Stimulated activated CD8-positive, alpha-beta memory T cell treated with anti-CD3 and anti-CD28 coated beads, Interleukin-12 subunit alpha, Interleukin-12 subunit beta, amount 100 ng/mL, for 1 hour (primary cell): ENCODE measurements at regions not wholly inside any gene's neighbourhood (a gene's known extent, or its start where the extent isn't known, plus 50 kb on each side); places are given as distances from the start of the nearest gene placed in this dataset.
"Not testable (repeated sequence)": the region's sequence is repeated elsewhere in the genome, so short reads cannot be mapped to it uniquely, and the experiment has no call there.

Experiments used
- DNase-seq: peaks from one replicate; pipeline ENCODE4 v3.0.0-alpha.2; 2020; ENCODE audit warnings: low read depth

DNA sequence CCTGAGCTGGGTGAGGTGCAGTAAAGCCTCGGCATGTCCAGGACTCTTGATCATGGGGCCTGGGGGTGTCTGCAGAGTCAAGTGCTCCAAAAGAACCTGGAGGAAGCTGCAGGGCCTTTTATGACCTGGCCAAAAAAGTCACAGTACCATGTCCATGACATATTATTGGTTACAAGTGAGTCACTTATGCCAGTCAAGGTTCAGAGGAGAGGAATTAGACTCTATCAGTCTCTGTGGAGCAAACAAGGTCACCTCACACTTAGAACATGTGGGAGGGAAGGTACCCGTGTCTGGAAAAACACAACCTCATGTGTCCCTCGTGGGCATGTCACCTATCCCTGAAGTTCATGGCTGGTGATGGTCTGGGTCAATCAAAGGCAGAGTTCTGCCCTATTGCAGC, 465.7 kb downstream of the FBXO15 start:
- DNase-seq = no peak

DNA sequence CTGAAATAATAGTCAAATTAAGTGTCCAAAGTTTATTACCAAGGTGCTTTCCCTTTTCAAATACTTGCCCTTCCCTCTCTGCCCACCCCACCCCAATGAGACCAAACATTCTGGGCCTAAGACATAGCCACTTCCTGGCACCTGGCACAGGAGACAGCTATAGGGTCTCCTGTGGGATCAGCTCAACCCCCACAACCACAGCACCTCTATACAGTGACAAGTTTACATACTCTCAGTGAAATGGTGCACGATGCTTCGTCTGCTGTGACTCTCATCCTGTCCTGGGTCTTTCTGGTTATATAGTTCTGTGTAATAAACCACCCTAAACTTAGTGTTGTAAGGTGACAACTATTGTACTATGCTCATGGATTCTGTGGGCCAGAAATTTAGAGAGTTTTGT, 466.2 kb downstream of the FBXO15 start:
- DNase-seq = no peak

- DNase-seq = no peak
These were observed 467.5 kb downstream of the FBXO15 start for GRCh38 chr18:73679941-73680712.

DNA sequence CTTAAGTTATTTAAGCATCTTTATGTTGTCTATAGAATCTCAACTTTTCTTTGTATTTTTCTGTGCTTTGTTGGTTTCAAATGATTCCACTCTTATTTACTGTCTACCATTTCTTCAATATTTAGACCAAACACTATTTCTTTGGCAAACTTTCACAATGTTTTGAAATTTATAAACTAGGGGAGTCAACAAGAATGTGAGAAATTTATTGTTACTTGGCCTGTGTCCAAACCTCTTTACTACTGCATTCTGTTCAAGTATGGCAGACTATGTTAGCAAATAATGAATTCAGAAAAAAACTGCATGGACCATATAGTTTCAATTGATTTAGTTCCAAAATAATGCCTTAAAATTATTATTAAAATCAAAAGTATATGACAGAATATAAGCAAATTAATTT, 470.2 kb downstream of the FBXO15 start:
- DNase-seq = no peak

DNA sequence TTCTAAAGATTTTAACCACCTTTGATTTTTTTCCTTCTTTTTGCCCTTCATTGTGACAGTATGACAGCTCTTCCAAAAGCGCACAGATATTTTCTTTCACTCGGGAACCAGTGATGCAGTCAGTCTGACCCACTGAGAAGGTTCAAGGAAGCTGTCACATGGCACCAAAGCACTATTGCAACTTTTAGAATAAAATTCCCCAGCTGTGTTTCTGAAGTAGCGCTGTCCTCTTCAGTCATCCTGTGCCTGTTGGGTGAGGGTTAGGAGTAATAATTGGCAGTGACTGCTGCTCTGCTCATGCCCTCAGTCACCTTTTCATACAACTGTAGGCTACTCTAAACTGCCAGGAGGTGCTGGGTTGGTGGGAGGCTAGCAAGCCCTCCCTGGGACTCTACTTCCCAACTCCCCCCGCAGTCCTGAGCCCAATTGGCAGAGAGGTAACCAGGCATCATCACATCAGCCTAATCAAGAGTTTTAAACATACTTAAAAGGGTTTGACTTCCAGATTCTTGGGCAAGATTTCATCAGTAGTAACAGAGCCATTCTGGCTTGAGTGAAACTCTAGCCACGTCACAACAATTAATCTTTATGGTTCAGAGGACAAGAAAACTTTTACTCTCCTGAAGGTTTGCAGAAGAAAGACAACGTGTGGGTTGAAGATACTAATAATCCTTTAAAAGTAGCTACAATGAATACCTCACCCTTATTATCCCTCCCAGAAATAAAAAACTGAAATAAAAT, 473.3 kb downstream of the FBXO15 start:
- DNase-seq = no peak

DNA sequence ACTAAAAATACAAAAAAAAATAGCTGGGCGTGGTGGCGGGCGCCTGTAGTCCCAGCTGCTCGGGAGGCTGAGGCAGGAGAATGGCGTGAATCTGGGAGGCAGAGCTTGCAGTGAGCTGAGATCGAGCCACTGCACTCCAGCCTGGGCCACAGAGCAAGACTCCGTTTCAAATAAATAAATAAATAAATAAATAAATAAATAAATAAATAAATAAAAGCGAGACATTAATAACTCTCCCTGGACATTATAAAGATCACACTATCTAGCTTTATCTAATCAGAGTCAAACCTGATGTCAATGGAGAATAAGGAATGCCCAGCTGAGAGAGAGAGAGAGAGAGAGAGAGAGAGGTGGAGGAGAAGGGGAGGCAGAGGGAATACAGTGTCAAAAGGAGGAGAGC, 476.2 kb downstream of the FBXO15 start:
- DNase-seq = not testable (repeated sequence)

GRCh38 chr18:73670524-73670923, 477.1 kb downstream of the FBXO15 start:
- DNase-seq = no peak

DNA sequence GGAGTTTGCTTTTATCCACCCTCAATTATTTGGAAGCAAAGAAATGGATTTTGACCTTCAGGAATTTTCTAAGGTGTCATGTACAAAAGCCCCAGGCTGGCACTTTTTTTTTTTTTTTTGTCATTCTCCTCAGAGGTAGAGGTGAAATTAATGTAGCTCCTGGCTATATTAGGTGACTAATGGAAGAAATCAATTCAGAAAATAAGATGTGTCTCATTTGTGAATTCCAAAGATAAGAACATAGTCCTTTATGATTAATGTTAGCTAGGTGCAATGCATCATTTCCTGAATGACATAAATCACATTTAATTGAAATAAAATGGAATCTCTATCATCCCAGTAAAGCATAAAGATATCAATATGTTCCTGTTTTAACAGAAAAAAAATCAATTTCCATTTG, 477.6 kb downstream of the FBXO15 start:
- DNase-seq = no peak

DNA sequence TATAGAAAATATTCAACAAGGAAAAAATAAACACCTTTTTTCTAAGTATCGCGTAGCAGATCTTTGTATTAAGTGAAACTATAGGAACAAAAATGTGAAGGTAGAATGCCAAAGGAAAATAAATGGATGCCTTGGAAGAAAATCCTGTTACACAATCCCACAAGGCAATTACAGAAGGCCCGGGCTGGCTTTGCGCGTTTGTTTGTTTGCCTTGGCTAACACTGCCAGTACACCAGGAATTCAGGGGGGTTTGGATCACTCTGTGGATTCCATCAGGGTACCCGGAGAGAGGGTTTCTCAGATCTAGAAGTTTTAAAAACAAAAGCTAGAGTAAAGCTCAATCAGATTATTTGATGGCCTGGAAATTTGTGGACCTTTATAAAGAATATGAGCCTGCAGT, 478.3 kb downstream of the FBXO15 start:
- no peak for DNase-seq

GRCh38 chr18:73668051-73668450, 479.6 kb downstream of the FBXO15 start:
- DNase-seq = no peak

- no peak for DNase-seq
These were observed 480.9 kb downstream of the FBXO15 start for GRCh38 chr18:73666772-73667171.

DNA sequence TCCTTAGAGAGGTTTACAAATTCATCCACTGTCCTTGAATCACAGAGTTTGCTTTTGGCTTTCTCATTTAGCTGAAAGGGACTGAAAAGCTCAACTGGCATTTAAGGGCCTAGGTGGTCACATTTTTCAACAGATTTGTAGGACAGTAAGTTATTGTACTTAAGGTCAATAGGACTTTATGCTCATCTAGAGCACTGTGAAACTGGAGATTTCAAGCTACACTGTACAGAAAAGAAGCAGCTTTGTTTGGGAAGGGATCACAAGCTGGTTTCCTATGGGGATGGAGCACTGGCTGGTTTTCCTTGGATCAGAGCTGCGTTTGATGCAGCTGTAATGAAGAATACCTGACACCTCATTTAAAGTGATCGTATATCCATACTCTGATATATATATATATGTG, 482.7 kb downstream of the FBXO15 start:
- no peak for DNase-seq

- no peak for DNase-seq
These were observed 484.1 kb downstream of the FBXO15 start for GRCh38 chr18:73663581-73663980.

GRCh38 chr18:73662421-73662820, 485.2 kb downstream of the FBXO15 start:
- DNase-seq = no peak

- DNase-seq = no peak
These were observed 486.4 kb downstream of the FBXO15 start for GRCh38 chr18:73660931-73661856.

- DNase-seq = no peak
These were observed 490.9 kb downstream of the FBXO15 start for GRCh38 chr18:73656691-73657090.

DNA sequence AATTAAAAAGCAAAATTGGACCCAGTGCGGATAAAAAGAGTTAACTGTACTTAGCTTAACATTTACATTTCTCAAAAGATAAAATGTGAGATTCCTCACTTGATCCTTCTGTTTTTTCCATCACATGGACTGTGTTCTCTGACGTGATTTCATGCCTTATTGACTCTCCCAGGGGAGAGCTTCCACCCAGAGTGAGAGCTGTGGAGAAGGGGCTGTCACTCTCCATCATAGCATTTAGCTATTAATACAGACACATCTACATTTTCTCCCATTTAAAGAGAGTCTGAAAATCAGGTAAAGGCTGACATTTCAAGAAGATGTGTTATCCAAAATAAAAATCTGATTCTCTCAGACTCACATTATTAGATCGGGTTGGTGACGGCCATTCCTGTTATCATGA, 493.8 kb downstream of the FBXO15 start:
- no peak for DNase-seq

- no peak for DNase-seq
These were observed 494.4 kb downstream of the FBXO15 start for GRCh38 chr18:73653251-73653650.

GRCh38 chr18:73647391-73647790, 500.2 kb downstream of the FBXO15 start:
- no peak for DNase-seq

GRCh38 chr18:73646772-73647171, 500.9 kb downstream of the FBXO15 start:
- no peak for DNase-seq

DNA sequence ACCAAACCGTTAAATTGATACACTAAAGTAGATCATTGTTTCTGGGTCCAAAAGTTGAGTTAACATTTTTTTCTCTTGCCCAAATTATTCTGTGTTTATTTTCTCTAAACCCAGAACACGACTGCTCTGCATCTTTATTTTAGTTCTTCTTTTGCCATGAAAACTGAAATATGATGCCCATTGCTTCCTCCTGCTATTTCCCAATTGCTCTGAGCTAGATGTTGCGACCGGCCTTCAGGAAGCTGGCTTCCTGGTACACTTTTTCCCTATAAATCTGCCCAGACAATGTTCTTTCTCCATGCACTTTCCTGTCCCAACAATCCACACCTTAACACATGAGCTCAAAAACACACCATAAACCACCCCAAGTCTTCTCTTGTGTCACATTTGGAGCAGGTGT, 501.4 kb downstream of the FBXO15 start:
- no peak for DNase-seq

GRCh38 chr18:73645160-73645715, 502.4 kb downstream of the FBXO15 start:
- DNase-seq = no peak
